ENCODE measurements at regions not wholly inside any gene's neighbourhood (a gene's known extent, or its start where the extent isn't known, plus 50 kb on each side); places are given as distances from the start of the nearest gene placed in this dataset.
"Not testable (repeated sequence)": the region's sequence is repeated elsewhere in the genome, so short reads cannot be mapped to it uniquely, and the experiment has no call there.

- DNase-seq (ENCODE audit: low read depth in 2 of 2, low spot score in 1 of 2): no peak
Observed at GRCh38 chr5:105877592-105877991, 1793.1 kb downstream of the EFNA5 start.

DNA sequence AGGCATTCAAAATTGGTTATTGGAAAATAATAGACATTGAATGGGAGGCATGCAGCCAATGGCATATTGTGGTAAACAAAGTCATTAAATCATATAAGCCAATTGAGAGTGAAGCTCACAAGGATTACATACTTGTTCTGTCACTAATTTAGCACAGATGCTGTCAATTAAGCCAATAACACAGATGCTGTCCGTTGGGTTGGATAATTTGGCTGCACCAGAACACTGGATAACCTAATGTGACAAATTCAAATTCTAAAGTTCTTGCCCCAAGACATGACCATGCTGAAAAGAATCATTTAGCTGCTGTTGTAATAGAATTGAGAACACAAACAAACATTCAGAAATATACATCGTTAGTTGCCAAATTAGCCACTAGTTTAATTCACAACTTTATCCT, 1796.4 kb downstream of the EFNA5 start:
- DNase-seq (ENCODE audit: low read depth in 2 of 2, low spot score in 1 of 2): no peak

GRCh38 chr5:105872569-105873270, 1798.0 kb downstream of the EFNA5 start:
- DNase-seq (ENCODE audit: low read depth in 2 of 2, low spot score in 1 of 2): no peak

GRCh38 chr5:105868038-105868780, 1802.5 kb downstream of the EFNA5 start:
- DNase-seq (ENCODE audit: low read depth in 2 of 2, low spot score in 1 of 2): no peak

- DNase-seq (ENCODE audit: low read depth in 2 of 2, low spot score in 1 of 2): no peak
Observed at GRCh38 chr5:105865834-105866233, 1804.9 kb downstream of the EFNA5 start.

- not testable (repeated sequence) for DNase-seq (ENCODE audit: low read depth in 2 of 2, low spot score in 1 of 2)
Observed at GRCh38 chr5:105859350-105859749, 1811.4 kb downstream of the EFNA5 start.

DNA sequence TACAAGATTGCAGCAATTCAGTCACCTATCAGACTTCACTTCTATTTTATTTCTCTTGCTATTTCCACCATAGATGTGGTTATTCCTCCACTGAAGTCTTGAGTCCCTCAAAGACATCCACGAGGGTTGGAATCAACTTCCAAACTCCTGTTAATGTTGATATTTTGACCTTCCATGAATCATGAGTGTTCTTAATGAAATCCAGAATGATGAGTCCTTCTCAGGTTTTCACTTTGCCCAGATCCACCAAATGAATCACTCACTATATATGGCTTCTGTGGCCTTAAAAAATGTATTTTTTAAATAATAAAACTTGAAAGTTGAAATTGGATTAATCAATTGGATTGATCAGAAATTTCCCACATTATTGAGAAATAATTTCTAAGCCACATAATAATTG, 1821.0 kb downstream of the EFNA5 start:
- no peak for DNase-seq (ENCODE audit: low read depth in 2 of 2, low spot score in 1 of 2)

DNA sequence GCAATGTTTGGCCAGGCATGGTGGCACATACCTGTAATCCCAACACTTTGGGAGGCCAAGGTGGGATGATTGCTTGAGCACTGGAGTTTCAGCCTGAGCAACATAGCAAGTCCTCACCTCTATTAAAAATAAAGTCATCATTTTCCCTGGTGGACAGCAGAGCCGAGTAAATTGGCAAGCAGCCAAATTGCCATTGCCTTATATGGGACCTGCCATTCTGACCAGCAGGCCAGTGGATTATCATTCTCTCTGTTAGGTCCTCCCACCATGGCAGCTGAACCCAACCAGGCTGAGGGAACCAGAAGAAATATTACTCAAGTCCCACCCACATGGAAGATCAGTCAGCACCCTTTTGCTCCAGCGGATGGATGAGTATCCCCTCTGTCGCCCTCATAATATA, 1829.9 kb downstream of the EFNA5 start:
- DNase-seq (ENCODE audit: low read depth in 2 of 2, low spot score in 1 of 2): no peak

- no peak for DNase-seq (ENCODE audit: low read depth in 2 of 2, low spot score in 1 of 2)
Observed at GRCh38 chr5:105836887-105837286, 1833.8 kb downstream of the EFNA5 start.

GRCh38 chr5:105836268-105836667, 1834.5 kb downstream of the EFNA5 start:
- DNase-seq (ENCODE audit: low read depth in 2 of 2, low spot score in 1 of 2): no peak

DNA sequence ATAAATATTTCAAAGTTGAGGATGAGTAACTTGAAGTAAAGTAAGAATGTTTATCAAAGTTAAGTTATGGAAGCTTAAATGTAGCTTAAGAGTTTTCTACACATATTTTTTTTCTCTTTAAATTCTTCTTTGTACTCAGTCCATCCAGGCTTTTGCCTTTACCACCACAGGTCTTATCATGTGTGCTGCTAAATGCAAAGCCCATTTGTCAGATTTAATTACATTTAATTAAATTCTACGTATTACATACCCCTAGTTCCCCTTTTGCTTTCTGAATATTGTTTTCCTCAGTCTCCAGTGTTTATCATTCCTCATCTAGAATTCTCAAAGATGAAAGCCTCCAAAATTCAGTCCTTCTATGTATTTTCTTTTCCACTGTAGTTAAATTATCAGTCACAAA, 1841.9 kb downstream of the EFNA5 start:
- DNase-seq (ENCODE audit: low read depth in 2 of 2, low spot score in 1 of 2): no peak

- DNase-seq (ENCODE audit: low read depth in 2 of 2, low spot score in 1 of 2): no peak
Observed at GRCh38 chr5:105821800-105822199, 1848.9 kb downstream of the EFNA5 start.

DNA sequence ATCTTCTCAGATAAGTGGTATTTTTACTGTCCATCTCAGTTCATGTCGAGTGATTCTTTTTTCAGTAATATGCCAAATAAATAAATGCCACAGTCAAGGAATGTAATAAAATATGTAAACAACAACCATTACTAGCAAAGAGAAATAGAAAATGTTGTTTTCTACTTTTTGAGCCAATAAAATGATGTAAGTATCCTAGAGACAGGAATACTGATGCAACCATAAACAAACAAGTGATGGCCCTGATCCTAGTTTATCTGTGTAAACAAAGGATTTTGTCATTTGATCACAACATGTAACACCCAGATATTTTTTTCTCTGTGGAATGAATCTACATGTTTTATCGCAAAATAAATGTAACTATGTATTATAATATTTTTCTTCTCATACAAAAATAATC, 1852.8 kb downstream of the EFNA5 start:
- no peak for DNase-seq (ENCODE audit: low read depth in 2 of 2, low spot score in 1 of 2)

DNA sequence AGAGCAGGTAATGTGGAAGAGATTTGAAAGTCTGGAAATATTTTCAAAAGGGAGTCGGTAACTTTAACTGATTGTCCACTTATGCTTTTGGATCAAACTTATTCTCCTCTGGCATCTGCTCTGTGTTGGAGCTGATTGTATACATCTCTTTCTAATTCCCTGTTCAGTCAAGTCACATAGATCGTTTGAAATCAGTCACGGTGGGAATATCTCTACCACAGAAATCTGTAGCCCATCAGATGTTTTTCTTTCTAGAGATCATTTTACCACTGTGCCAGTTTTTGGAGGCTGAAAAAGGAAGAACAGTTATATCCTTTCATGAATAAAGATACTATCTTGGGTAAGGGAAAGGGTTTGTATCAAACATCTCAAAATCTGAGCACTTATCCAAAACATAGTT, 1853.3 kb downstream of the EFNA5 start:
- DNase-seq (ENCODE audit: low read depth in 2 of 2, low spot score in 1 of 2): no peak

DNA sequence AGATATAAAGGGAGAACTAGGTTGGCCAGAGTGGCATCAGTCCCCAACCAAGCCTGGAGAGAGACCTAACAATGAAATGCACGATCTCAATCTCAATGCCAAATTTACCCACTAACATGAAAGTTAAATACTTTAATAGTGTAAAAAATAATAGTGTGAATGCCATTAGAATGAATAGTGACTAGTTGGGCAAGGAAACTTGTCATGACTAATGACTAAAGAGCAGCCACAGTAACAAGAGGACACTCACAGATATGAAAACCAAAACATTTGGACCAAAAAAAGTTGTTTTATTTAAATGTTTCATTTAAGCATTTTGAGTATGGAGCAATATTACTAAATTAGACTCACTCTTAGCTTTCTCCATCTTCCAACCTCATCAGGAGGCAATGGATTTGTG, 1853.8 kb downstream of the EFNA5 start:
- no peak for DNase-seq (ENCODE audit: low read depth in 2 of 2, low spot score in 1 of 2)

DNA sequence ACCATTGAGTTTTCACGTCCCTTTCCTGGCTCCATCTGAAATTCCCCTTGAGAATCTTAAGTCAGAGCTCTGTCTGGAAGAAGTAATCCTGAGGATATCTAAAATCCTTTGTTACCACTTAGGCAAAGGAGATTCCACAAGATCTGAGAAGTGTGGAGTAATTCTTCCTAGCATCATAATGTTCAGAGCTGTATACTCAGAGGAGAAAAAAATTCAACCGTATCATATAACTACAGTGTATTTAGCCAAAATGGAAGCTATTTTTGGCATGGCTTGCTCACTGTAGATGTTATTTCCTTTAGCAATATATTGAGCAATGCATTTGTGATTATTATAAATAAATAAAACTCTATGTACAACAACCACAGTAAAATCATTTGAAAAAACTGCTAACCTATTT, 1858.4 kb downstream of the EFNA5 start:
- DNase-seq (ENCODE audit: low read depth in 2 of 2, low spot score in 1 of 2): no peak

DNA sequence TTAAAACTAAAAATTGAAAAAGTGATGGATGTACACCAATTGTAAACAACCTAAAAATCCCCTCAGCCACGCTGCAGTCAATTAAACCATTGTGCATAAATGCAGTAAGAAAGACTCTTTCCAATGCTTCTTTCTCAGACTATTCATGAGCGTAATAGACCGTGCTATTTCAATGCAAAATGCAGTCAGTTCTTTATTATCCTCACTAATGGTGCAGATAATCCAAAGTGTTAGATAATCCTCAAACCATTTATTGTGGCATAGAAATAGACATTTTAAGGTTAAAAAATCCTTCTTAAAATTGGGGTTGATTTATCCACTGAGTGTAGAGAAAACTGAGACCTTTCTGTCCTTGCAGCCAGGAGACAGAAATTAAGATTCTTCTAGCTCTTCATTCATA, 1862.8 kb downstream of the EFNA5 start:
- no peak for DNase-seq (ENCODE audit: low read depth in 2 of 2, low spot score in 1 of 2)

GRCh38 chr5:105807290-105807689, 1863.4 kb downstream of the EFNA5 start:
- no peak for DNase-seq (ENCODE audit: low read depth in 2 of 2, low spot score in 1 of 2)

DNA sequence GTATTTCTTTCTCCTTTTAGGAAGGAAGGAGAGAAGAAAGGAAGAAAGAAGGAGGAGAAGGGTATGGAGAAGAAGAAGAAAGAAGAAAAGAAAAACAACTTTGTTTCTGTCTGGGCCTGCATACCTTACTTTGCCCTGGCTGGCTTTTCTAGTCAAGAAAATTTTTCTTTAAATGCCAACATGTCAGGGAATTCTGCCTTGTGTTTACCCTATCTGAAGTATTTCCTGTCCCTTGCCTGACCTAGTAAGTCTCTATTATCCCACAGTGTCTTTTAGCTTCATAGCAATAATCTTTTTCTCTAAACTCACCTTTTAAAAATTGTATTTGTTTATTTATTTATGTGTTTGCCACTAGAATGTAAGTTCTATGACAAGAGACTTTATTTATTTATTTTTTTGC, 1864.1 kb downstream of the EFNA5 start:
- no peak for DNase-seq (ENCODE audit: low read depth in 2 of 2, low spot score in 1 of 2)

- no peak for DNase-seq (ENCODE audit: low read depth in 2 of 2, low spot score in 1 of 2)
Observed at GRCh38 chr5:105803431-105803830, 1867.3 kb downstream of the EFNA5 start.

DNA sequence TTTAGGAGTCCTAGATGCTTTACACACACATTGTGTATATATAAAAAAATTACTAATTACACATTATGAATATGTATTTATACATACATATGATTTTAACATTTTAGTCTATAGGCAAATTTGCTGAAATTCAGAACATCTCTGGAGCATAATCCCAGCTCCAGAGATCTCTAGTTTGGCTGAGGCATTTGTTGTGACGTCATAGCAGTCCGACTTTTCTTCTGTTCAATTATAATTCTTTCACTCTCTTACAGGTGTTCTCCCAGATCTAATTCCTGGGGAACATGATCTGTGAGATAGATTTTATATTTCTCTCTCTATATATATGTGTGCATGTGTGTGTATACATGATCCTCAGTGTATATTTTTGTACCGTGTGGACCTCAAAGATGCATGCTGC, 1876.2 kb downstream of the EFNA5 start:
- DNase-seq (ENCODE audit: low read depth in 2 of 2, low spot score in 1 of 2): no peak

- DNase-seq (ENCODE audit: low read depth in 2 of 2, low spot score in 1 of 2): no peak
Observed at GRCh38 chr5:105789246-105789645, 1881.5 kb downstream of the EFNA5 start.

- DNase-seq (ENCODE audit: low read depth in 2 of 2, low spot score in 1 of 2): no peak
Observed at GRCh38 chr5:105783811-105784210, 1886.9 kb downstream of the EFNA5 start.

Data from stimulated activated CD8-positive, alpha-beta memory T cell treated with anti-CD3 and anti-CD28 coated beads, Interleukin-4, amount 100 ng/mL, for 4 hours (primary cell).